HG03135 (cell line): ENCODE measurements at regions not wholly inside any gene's neighbourhood (a gene's known extent, or its start where the extent isn't known, plus 50 kb on each side); places are given as distances from the start of the nearest gene placed in this dataset.

Experiments
- ATAC-seq: cut with Tn5 transposase; IDR thresholded peaks from one replicate; pipeline ENCODE4 v1.9.1; 2021; ENCODE audit warnings: mild to moderate bottlenecking, moderate library complexity; ENCODE audit not compliant: unreplicated experiment

DNA sequence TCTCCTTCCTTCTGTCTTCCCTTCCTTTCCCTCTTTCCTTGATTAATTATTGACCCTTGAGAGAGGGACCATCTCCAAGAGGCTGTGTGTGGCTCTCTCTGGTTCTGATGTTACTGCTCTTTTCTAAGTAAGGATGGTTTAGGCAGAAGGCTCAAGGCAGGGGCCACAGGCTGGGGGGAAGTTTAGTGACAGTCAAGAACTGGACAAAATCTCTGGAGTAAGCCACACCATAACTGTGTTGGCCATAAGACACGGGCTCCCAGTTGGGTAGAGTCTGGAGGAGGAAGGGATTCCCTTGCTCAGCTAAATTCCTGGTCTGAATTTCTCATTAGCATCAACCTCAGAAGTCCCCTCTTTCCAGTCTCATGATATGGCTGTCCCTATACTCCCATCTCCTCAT lies 74.7 kb downstream of the BUD13 start:
- ATAC-seq = no peak

DNA sequence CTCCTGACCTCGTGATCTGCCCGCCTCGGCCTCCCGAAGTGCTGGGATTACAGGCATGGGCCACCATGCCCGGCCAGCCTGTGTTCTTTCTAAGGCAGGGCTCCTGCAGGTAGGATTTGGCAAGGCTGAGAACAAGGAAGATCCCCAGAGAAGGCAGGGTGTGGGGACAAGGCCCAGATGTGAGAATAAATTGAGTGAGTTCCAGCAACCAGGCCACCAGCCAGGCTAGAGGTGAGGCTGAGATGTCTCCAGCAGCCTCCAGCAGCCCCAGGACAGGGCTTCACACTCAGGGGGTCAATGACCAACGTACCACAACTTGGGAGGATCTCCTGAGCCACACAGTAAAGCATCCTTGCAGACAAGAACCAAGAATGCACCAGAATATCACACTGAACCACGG lies 75.1 kb downstream of the BUD13 start:
- no peak for ATAC-seq

GRCh38 chr11:116697011-116697410 lies 75.8 kb downstream of the BUD13 start:
- no peak for ATAC-seq

DNA sequence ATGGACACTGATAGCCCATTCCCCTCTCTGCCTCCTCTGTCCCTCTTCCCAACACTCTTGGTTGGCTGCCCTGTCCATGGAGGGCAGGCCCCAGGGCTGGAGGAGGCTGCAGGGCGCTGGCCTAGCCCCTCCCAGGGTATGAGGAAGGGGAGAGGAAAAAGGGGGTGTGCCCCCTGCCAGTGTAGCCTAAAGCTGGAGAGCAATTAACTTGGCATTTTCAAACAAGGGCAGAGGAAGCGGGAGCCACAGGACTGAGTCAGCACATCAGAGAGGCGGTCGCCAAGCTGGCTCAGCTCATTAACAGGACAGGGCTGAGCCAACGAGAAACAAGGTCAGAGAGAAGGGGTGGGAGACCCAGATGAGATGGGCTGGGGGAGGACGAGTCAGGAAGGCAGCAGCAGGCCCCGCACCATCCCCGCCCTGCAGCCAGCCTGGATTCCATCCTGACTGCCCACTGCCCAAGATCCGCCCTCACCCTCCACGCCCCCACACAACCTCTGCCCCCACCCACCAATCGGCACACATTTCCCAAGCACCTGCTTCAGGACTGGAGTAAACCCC lies 76.3 kb downstream of the BUD13 start:
- ATAC-seq = no peak

GRCh38 chr11:116695657-116696254 lies 77.0 kb downstream of the BUD13 start:
- ATAC-seq = no peak

DNA sequence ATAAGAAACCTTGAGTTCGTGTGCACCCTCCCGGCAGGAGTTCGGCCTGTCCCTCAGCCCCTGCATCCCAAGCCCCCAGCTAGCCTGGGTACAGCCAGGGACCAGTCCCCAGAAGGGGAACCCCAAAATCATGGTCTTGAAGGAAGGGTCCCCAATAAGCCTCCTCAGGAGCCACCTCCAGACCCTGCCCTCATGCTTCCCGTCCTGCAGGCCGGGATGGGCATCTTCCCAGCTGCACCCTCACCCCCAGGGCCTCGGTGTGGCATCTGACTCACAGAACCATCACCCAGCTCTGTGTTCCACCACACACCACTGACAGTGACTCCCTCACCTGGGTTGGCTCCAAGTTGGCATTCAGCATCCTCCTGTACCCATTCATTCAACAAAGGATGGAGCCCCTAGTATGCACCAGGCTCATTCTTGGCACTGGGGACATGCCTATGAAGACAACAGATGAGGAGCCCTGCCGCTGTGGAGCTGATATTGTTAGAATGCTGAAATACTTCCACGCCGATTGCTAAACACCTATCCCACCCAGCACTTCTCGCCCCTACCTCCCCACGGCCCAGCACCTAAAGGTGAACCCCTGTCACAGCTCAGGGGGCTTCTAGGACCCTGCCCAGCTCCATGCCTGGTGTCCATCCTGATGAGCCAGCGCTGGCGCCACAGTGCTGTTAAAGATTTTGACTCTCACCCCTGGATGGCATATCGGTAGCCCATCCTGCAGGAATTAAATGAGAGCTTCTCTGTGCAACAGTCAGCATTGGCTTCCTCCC lies 77.8 kb downstream of the BUD13 start:
- no peak for ATAC-seq

GRCh38 chr11:116694349-116694725 lies 78.5 kb downstream of the BUD13 start:
- ATAC-seq = no peak

DNA sequence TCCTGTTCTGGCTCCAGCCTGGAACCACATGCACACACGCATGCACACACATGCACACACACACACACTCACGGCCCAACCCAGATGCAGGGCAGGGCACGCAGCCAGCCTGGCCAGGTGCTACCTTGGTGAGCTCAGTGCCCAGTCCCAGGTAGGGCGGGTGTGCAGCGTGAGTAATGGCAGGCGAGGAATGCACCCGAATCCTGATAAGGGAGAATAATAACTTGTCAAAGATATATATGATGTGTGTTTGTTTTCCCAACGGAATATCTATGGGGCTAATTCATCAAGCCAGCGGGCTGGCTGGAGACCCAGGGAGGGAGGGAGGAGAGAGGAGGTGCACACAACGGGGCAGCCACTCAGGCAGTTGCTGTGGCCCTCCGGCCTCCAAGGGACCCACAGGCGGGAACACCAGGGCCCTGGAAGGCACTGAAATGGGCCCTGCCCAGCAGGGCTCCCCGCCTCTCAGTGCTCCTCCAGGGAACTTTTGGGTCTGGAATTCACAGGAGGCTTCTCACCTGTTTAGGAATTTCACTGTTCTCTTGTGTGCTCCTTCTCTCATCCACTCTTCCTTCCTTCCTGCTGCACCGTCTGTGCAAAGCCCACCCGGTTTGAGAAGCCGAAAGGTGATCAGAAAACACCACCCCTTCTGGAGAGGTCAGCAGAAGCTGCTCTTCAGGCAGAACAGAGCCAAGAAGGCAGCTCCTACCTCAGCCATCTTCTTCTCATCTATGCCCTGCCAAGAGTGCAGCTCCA lies 79.0 kb downstream of the BUD13 start:
- no peak for ATAC-seq

DNA sequence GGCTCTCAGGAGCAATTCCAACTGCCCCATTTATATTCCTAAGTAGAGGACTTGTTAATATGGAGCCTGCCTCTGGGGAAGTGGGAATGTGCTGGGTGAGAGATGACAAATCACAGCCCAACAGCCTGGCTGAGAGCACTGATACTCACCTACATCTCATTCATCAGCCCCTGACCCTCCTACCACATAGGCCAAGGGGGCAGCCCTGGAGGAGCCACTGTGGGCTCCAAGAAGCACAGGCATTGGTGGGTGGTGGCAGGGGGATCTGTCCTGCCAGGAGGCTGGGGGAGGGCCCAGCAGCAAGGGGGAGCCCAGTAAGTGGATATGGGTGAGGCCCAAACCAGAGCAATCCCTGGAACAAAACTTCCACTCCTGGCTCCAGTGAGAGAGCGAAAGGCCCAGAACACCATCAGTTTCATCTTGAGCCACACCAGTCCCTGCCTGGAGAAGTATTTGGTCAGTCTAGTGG lies 79.7 kb downstream of the BUD13 start:
- no peak for ATAC-seq

GRCh38 chr11:116692318-116693101 lies 80.3 kb downstream of the BUD13 start:
- no peak for ATAC-seq

DNA sequence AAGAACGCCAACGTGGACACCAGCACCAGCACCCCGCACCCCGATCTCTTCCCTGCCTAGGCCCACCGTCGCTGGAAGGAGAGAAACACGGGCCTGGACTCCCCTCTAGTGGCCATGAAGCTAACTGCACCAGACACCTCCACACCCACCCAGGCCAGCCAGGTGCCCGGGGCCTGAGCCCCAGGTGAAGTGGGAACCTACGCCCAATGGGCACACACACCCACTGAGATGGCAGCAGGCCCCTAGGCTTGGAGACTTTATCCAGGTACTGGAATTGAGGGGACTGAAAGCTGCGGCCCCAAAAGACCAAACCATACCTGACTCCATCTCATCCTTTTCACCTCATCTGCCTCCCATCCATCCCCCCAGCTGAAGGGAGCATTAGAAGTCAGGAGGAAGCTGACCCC lies 81.0 kb downstream of the BUD13 start:
- no peak for ATAC-seq

- no peak for ATAC-seq
These were observed 82.2 kb downstream of the BUD13 start for GRCh38 chr11:116690611-116691010.

- no peak for ATAC-seq
These were observed 83.2 kb downstream of the BUD13 start for GRCh38 chr11:116689413-116690127.

DNA sequence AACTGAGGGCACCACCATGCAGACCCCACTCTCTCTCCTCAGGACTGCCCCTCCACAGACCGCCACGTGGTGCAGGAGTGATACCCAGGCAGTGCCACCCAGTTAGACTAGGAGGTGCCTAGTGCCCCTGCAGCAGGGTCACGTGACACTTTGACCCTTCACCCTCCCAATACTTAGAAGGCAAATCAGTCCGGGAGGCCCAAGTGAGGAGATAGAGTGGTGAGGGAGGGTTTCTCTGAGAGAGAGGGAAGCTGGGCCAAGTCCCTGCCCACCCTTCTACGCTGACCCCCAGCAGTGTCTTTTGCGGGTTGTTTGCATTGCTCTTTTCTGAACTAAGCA lies 84.6 kb downstream of the BUD13 start:
- ATAC-seq = no peak

DNA sequence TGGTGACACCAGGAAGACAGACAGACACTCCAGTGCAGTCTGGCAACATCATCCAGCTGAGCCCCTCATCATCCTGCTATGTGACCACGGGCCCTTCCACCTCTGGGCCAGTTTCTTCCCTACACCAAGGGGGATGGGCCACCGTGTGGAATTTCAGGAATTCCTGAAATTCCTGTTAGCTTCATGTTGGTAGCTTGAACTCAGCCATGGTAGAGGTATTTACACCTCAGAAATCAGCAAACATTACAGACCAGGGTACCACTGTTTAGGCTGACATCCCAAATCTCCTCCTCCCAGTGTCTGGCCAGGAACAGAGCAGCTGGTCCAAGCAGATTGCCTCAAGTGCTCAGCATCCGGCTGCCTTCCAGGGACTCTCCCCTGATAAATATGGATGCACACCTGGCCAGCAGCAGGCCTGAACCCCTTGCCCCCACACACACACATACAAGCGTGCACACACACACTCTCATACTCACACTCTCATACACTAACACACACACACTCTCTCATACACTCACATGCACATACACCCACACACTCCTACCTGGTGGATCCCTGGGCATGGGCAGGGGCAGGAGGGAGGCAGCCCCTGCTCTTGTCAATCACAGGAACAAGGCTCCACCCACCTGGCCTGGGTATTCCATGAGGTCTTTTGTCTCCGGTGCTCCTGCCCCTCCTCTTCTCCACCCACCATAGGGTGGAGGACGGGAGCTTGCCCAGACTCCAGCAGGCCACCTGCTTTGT lies 85.2 kb downstream of the BUD13 start:
- no peak for ATAC-seq

DNA sequence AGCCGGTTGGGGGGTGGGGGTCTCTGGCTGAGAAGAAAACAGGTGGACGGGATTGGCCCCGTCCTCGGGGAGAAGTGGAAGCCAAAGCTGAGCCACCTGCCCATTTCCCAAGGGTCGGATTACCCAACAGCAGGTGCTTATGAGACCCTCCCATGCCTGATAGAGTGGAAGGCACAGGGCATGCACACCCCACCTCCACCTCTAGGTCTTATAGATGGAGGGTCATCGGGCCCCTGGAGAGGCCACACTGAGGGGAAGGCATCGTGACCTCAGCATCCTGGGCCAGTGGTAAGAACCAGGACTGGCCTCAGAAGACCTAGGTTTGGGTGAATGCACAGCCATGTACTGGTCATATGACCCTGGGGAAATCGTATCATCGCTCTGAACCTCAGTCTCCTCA lies 85.9 kb downstream of the BUD13 start:
- ATAC-seq = no peak

DNA sequence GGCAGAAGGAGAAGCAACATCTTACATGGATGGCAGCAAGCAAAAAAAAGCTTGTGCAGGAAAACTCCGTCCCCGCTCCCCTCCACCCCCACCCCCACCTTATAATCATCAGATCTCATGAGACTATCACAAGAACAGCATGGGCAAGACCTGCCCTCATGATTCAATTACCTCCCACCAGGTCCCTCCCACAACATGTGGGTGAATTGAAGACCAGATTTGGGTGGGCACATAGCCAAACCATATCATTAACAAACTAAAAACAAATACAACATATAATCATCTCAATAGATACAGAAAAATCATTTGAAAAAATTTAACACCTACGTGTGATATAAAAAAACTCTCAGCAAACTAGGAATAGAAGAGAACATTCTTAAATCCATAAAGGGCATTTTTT lies 88.8 kb downstream of the BUD13 start:
- ATAC-seq = no peak

DNA sequence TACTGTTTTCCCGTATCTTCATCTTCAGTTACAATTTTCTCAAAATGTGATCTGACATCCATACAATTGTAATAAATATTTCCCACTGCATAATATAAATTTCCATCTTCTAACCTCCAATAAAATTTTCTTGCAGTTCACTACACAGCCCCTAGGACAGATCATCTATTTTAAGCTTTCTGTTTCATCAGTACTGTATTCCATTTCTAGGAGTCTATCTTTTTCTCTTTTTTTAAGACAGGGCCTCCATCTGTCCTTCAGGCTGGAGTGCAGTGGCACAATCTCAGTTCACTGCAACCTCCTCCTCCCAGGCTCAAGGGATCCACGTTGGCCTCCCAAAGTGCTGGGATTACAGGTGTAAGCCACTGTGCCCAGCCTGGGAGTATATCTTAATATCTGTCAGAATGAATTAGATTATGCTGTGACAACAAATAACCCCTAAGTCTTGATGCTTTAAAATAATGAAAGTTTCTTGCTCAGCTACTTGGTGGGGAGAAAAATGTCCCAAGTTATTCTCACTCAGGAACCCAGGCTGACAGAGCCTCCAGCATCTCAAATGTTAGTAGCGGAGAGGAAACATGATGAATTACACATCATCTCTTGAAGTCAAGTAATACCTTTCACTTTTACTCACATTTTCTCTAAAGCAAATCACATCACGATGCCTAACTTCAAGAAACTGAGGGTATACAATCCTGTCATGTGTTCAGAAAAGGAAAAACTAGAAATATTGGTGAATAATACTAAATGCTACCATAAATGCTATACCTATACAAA lies 92.2 kb downstream of the BUD13 start:
- ATAC-seq = no peak

- no peak for ATAC-seq
These were observed 93.9 kb downstream of the BUD13 start for GRCh38 chr11:116678887-116679286.
